ENCODE measurements at regions not wholly inside any gene's neighbourhood (a gene's known extent, or its start where the extent isn't known, plus 50 kb on each side); places are given as distances from the start of the nearest gene placed in this dataset.

- no peaks in the 10 kb centered on the region for H3K4me1 ChIP-seq
Observed at GRCh38 chr14:93870377-93870776, 56.8 kb upstream of the FAM181A start.

GRCh38 chr14:93869427-93869826 lies 57.7 kb upstream of the FAM181A start:
- TF ChIP-seq, protein P1, sequence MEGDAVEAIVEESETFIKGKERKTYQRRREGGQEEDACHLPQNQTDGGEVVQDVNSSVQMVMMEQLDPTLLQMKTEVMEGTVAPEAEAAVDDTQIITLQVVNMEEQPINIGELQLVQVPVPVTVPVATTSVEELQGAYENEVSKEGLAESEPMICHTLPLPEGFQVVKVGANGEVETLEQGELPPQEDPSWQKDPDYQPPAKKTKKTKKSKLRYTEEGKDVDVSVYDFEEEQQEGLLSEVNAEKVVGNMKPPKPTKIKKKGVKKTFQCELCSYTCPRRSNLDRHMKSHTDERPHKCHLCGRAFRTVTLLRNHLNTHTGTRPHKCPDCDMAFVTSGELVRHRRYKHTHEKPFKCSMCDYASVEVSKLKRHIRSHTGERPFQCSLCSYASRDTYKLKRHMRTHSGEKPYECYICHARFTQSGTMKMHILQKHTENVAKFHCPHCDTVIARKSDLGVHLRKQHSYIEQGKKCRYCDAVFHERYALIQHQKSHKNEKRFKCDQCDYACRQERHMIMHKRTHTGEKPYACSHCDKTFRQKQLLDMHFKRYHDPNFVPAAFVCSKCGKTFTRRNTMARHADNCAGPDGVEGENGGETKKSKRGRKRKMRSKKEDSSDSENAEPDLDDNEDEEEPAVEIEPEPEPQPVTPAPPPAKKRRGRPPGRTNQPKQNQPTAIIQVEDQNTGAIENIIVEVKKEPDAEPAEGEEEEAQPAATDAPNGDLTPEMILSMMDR (IDR thresholded peaks at IDR 0.05 in 4 of 5, conservative IDR thresholded peaks at IDR 0.05 in 1 of 5): no peak
- TF ChIP-seq POLR2A (IDR thresholded peaks at IDR 0.05): no peak
- no peaks in the 10 kb centered on the region for H3K36me3 ChIP-seq
- no peaks in the 10 kb centered on the region for H3K27me3 ChIP-seq
- intact Hi-C loops (cut with DNase I; ENCODE audit: low total_unique reads) (no loop called here), in situ Hi-C loops (cut with MboI; ENCODE audit: low sequenced_read_pairs in 4 of 4) (no loop called here)
- H3K27ac ChIP-seq: no peak overlapping the region
- H3K4me3 ChIP-seq: no peak overlapping the region
- no peak for ATAC-seq
- H3K9me3 ChIP-seq: no peaks in the 10 kb centered on the region
- H3K4me1 ChIP-seq: no peaks in the 10 kb centered on the region
- no peak for DNase-seq

More at GRCh38 chr14:93870377-93870776, 56.8 kb upstream of the FAM181A start:
- intact Hi-C loops (cut with DNase I; ENCODE audit: low total_unique reads) (no loop called here), in situ Hi-C loops (cut with MboI; ENCODE audit: low sequenced_read_pairs in 4 of 4) (no loop called here)
- Histone ChIP-seq H3K27me3 (no peaks in the 10 kb centered on the region), H3K27ac (no peak overlapping the region), H3K4me3 (no peak overlapping the region), H3K36me3 (no peaks in the 10 kb centered on the region), H3K9me3 (no peaks in the 10 kb centered on the region)
- no peak for TF ChIP-seq POLR2A (IDR thresholded peaks at IDR 0.05)
- TF ChIP-seq, protein P1 (IDR thresholded peaks at IDR 0.05 in 4 of 5, conservative IDR thresholded peaks at IDR 0.05 in 1 of 5): no peak
- ATAC-seq (peak; percentile 26 to 55), DNase-seq (no peak)

DNA sequence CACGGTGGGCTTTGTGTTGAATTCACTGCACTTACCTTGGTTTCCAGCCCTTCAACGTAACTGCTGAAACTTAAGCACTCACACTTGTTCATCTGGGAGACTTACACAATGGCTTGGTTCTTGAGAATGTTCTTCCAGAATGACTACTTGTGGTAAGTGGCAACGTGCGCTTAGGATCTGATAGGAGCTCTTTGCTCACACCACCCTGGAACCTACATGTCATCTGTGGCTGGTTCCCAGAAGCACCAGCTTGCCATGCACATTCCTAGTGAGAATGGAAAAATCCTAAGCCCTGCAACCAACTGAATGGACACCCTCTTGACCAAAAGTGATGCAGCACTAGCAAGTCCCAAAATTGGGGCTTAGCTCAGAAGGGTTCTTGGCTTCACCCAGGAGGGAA lies 59.0 kb upstream of the FAM181A start:
- Histone ChIP-seq H3K9me3 (no peaks in the 10 kb centered on the region), H3K4me1 (no peaks in the 10 kb centered on the region), H3K27ac (no peak overlapping the region), H3K27me3 (no peaks in the 10 kb centered on the region), H3K36me3 (no peaks in the 10 kb centered on the region), H3K4me3 (no peak overlapping the region)
- DNase-seq (no peak), ATAC-seq (no peak)
- TF ChIP-seq, protein P1 (IDR thresholded peaks at IDR 0.05 in 4 of 5, conservative IDR thresholded peaks at IDR 0.05 in 1 of 5): no peak
- no peak for TF ChIP-seq POLR2A (IDR thresholded peaks at IDR 0.05)
- in situ Hi-C loops (cut with MboI; ENCODE audit: low sequenced_read_pairs in 4 of 4): no loop called here
- intact Hi-C loops (cut with DNase I; ENCODE audit: low total_unique reads): no loop called here

DNA sequence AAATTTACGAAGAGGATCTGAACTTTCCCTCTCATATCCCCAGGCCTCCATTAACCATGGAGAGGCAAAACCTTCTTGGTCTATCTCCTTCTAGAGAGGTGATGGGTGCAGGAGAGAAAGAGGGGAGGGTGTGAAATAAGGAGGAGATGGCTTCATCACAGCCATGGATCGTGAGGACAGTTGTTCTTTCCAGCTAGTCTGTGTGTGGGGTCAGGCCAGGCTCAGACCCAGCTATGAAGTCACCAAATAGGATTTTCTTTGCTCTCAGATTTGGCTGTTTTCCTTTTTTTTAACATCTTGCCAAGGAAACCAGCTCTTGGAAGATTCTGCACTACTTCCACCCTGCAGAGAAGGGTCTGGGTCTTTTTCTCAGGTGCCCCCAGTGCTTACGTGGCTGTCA lies 64.9 kb upstream of the FAM181A start:
- H3K27ac ChIP-seq: no peak overlapping the region

More for the DNA sequence above, 64.9 kb upstream of the FAM181A start:
- intact Hi-C loops (cut with DNase I; ENCODE audit: low total_unique reads): no loop called here
- in situ Hi-C loops (cut with MboI; ENCODE audit: low sequenced_read_pairs in 4 of 4): no loop called here
- Histone ChIP-seq H3K4me3 (no peak overlapping the region), H3K36me3 (no peaks in the 10 kb centered on the region), H3K27me3 (no peaks in the 10 kb centered on the region), H3K9me3 (no peaks in the 10 kb centered on the region), H3K4me1 (no peaks in the 10 kb centered on the region)
- ATAC-seq (no peak), DNase-seq (no peak)
- TF ChIP-seq, protein P1 (IDR thresholded peaks at IDR 0.05 in 4 of 5, conservative IDR thresholded peaks at IDR 0.05 in 1 of 5): no peak
- TF ChIP-seq POLR2A (IDR thresholded peaks at IDR 0.05): no peak

Measured in gastrocnemius medialis (tissue), 4 donors.